ENCODE measurements at regions not wholly inside any gene's neighbourhood (a gene's known extent, or its start where the extent isn't known, plus 50 kb on each side); places are given as distances from the start of the nearest gene placed in this dataset.

DNA sequence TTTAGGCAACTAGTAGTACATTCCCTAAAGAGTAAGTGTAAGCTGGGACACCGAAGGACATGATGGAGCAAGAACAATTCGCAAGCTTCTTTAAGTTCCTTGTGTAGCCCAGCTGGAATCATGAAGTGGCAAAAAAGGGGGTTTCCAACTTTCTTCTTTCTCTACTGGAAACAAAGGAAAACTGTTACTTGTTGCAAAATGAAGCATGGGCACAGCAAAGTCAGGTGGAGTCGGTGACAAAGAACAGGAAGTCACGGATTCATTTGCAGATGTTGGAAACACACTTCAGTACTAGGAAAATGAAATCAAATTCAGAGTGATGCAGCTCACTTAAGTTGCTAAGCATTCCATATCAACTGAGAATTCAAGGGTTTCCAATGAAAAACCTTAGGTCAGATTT lies 706.9 kb upstream of the STXBP6 start:
- Mint-ChIP-seq H3K9me3 (ENCODE audit: low read depth) (peaks cover 10% of the 10 kb centered on the region), H3K36me3 (ENCODE audit: low read depth) (no peaks in the 10 kb centered on the region), H3K4me3 (no peak overlapping the region), H3K27ac (no peak overlapping the region), H3K27me3 (no peaks in the 10 kb centered on the region), H3K4me1 (no peaks in the 10 kb centered on the region)
- ChIA-PET POLR2A (no interaction called here), CTCF (no interaction called here)
- ATAC-seq (no peak), DNase-seq (no peak)
- intact Hi-C loops (cut with DNase I, micrococcal nuclease): no loop called here

DNA sequence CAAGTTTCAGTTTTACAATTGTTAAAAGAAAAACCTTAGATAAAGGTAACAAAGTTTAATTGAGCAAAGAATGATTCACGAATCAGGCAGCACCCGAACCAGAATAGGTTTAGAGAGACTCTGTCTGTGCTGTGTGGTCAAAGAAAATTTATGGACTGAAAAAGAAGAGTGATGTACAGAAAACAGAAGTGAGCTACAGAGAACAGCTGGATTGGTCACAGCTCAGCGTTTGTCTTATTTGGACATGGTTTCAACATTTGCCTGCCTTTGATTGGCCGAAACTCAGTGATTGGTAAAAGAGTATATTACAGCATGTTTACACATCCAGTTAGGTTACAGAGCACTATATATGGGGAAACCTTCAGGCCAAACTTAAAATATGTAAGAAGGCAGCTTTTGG lies 703.2 kb upstream of the STXBP6 start:
- POLR2A ChIA-PET: no interaction called here
- intact Hi-C loops (cut with DNase I, micrococcal nuclease): no loop called here

DNA sequence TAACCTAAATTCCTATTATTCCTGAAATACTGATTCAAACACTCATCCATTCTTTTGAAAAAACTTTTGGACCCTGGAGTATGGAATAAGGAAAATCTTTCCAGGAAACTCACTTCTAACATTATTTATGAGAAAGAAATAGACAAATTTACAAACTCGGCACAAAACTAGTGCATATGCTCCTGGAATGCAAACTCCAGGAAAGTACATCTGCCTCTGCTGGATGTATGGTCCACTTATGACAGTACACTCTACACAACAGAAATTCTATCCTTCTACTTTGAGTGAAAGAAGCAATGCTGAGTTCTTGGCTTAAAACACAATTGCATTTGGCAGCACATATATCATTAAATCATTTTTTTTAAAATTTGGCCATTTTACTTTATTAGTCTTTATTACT lies 700.5 kb upstream of the STXBP6 start:
- H3K9me3 Mint-ChIP-seq (ENCODE audit: low read depth): peaks cover 10% of the 10 kb centered on the region
- POLR2A ChIA-PET: no interaction called here
- CTCF ChIA-PET: no interaction called here
- H3K27ac Mint-ChIP-seq: no peak overlapping the region
- H3K36me3 Mint-ChIP-seq (ENCODE audit: low read depth): no peaks in the 10 kb centered on the region
- H3K4me3 Mint-ChIP-seq: no peak overlapping the region
- no peak for DNase-seq
- intact Hi-C loops (cut with DNase I, micrococcal nuclease): no loop called here
- no peaks in the 10 kb centered on the region for H3K4me1 Mint-ChIP-seq
- no peaks in the 10 kb centered on the region for H3K27me3 Mint-ChIP-seq
- no peak for ATAC-seq

More for the DNA sequence above, 703.2 kb upstream of the STXBP6 start:
- DNase-seq (no peak), ATAC-seq (no peak)
- Mint-ChIP-seq H3K36me3 (ENCODE audit: low read depth) (no peaks in the 10 kb centered on the region), H3K27ac (no peak overlapping the region), H3K27me3 (no peaks in the 10 kb centered on the region), H3K4me3 (no peak overlapping the region), H3K9me3 (ENCODE audit: low read depth) (peaks cover 4% of the 10 kb centered on the region), H3K4me1 (no peaks in the 10 kb centered on the region)
- CTCF ChIA-PET: no interaction called here

All from activated CD4-positive, alpha-beta T cell treated with anti-CD3 and anti-CD28 coated beads for 36 hours (primary cell).